Mucosa of descending colon (tissue), 3 donors: ENCODE measurements at regions not wholly inside any gene's neighbourhood (a gene's known extent, or its start where the extent isn't known, plus 50 kb on each side); places are given as distances from the start of the nearest gene placed in this dataset.

Source experiments
- ATAC-seq: fragments of 200-7000 bp; cut with Tn5 transposase; one replicate; pipeline ENCODE4 v1.9.1; 2020; ENCODE audit warnings: mild to moderate bottlenecking, moderate library complexity
- DNase-seq, 3 donors: peaks; one replicate each; pipeline ENCODE4 v3.0.0-alpha.2; 2020
- H3K36me3 ChIP-seq: fragments of 200-600 bp; one replicate; pipeline ENCODE4 v1.8.0; 2021; ENCODE audit warnings: low read depth, mild to moderate bottlenecking
- H3K4me1 ChIP-seq: fragments of 200-600 bp; one replicate; pipeline ENCODE4 v1.8.0; 2021; ENCODE audit warnings: low read depth, mild to moderate bottlenecking
- H3K4me3 ChIP-seq: fragments of 200-600 bp; one replicate; pipeline ENCODE4 v1.8.0; 2021; ENCODE audit warnings: mild to moderate bottlenecking
- H3K9me3 ChIP-seq: fragments of 200-600 bp; one replicate; pipeline ENCODE4 v1.8.0; 2021; ENCODE audit warnings: mild to moderate bottlenecking
- CTCF ChIP-seq: fragments of 200-600 bp; IDR thresholded peaks from one replicate; pipeline ENCODE4 v1.8.0; 2022; ENCODE audit warnings: antibody characterized with exemption, mild to moderate bottlenecking
- intact Hi-C, 2 donors: fragments of 100-400 bp; cut with DNase I in 1 of 2; cut with micrococcal nuclease in 1 of 2; formaldehyde crosslinking; loops; one replicate each; pipeline versions ENCODE4 v1.11.0 to v1.11.1; 2022; cut with DNase I, micrococcal nuclease
- donor health status: DM: no; HTN: no; CAD: no; lungs with moderate emphysema.
- donor health status: DM: no; HTN: no; CAD: no.
- donor health status: DM: no; HTN: yes; CAD: no.

GRCh38 chr10:91117505-91117904, 103.0 kb upstream of the PCGF5 start:
- Histone ChIP-seq H3K4me3 (no peak overlapping the region), H3K9me3 (no peaks in the 10 kb centered on the region), H3K36me3 (no peaks in the 10 kb centered on the region), H3K4me1 (no peaks in the 10 kb centered on the region)
- intact Hi-C loops: no loop called here
- no peak for DNase-seq
- TF ChIP-seq CTCF: no peak
- ATAC-seq: no peak

GRCh38 chr10:91120348-91120747, 100.1 kb upstream of the PCGF5 start:
- no peak overlapping the region for H3K4me3 ChIP-seq
- ATAC-seq (no peak), DNase-seq (no peak)
- no peak for TF ChIP-seq CTCF
- no peaks in the 10 kb centered on the region for H3K36me3 ChIP-seq
- intact Hi-C loops: no loop called here
- no peaks in the 10 kb centered on the region for H3K4me1 ChIP-seq
- H3K9me3 ChIP-seq: no peaks in the 10 kb centered on the region

- ATAC-seq (no peak), DNase-seq (no peak)
- Histone ChIP-seq H3K9me3 (no peaks in the 10 kb centered on the region), H3K4me3 (no peak overlapping the region), H3K36me3 (no peaks in the 10 kb centered on the region), H3K4me1 (no peaks in the 10 kb centered on the region)
- no peak for TF ChIP-seq CTCF
- intact Hi-C loops: no loop called here
These were observed 97.2 kb upstream of the PCGF5 start for GRCh38 chr10:91123261-91123660.

- no peak overlapping the region for H3K4me3 ChIP-seq
- no peaks in the 10 kb centered on the region for H3K9me3 ChIP-seq
- TF ChIP-seq CTCF: no peak
- DNase-seq (no peak), ATAC-seq (no peak)
- intact Hi-C loops: no loop called here
- no peaks in the 10 kb centered on the region for H3K36me3 ChIP-seq
- H3K4me1 ChIP-seq: no peaks in the 10 kb centered on the region
These were observed 96.4 kb upstream of the PCGF5 start for GRCh38 chr10:91124016-91124415.

GRCh38 chr10:91126471-91126870, 94.0 kb upstream of the PCGF5 start:
- no peaks in the 10 kb centered on the region for H3K9me3 ChIP-seq
- intact Hi-C loops: no loop called here
- ATAC-seq: no peak
- DNase-seq: no peak
- no peaks in the 10 kb centered on the region for H3K36me3 ChIP-seq
- no peaks in the 10 kb centered on the region for H3K4me1 ChIP-seq
- no peak for TF ChIP-seq CTCF
- no peak overlapping the region for H3K4me3 ChIP-seq

GRCh38 chr10:91127341-91128082, 93.0 kb upstream of the PCGF5 start:
- ATAC-seq (no peak), DNase-seq (no peak)
- TF ChIP-seq CTCF: no peak
- H3K36me3 ChIP-seq: no peaks in the 10 kb centered on the region
- H3K4me1 ChIP-seq: no peaks in the 10 kb centered on the region
- H3K4me3 ChIP-seq: no peak overlapping the region
- no peaks in the 10 kb centered on the region for H3K9me3 ChIP-seq
- intact Hi-C loops: no loop called here
